ENCODE measurements at regions not wholly inside any gene's neighbourhood (a gene's known extent, or its start where the extent isn't known, plus 50 kb on each side); places are given as distances from the start of the nearest gene placed in this dataset.

GRCh38 chr2:142395291-142395690 lies 264.5 kb upstream of the LRP1B start:
- no peak for TF ChIP-seq CTCF (IDR thresholded peaks at IDR 0.05)
- no peak for TF ChIP-seq REST (IDR thresholded peaks at IDR 0.05; ENCODE audit: insufficient read depth in 1 of 2, low read depth in 2 of 2, low read length in 1 of 2)
- no peak for TF ChIP-seq SIN3A (IDR thresholded peaks at IDR 0.05; ENCODE audit: borderline replicate concordance, insufficient read depth, low read depth, low read length)
- TF ChIP-seq POLR2AphosphoS5 (IDR thresholded peaks at IDR 0.05; ENCODE audit: low read depth, low read length), result no peak
